PC-9 (cell line): ENCODE measurements at regions not wholly inside any gene's neighbourhood (a gene's known extent, or its start where the extent isn't known, plus 50 kb on each side); places are given as distances from the start of the nearest gene placed in this dataset.

Experiments used
- BruUV-seq: library from RNA; stranded (reverse); fragments of 400-500 nt; replicated peaks from 2 replicates; lab custom pipeline; 2021; lab: Mats Ljungman, UMichigan
- CTCF ChIA-PET: fragments of 300-600 bp; sonication (Branson Sonifier 250); formaldehyde crosslinking; loops from one replicate; lab custom pipeline; 2022; ENCODE audit warnings: antibody characterized with exemption; lab: Charles Lee
- POLR2A ChIA-PET: fragments of 300-600 bp; sonication (Branson Sonifier 250); formaldehyde crosslinking; loops from one replicate; lab custom pipeline; 2022; ENCODE audit warnings: antibody characterized with exemption; ENCODE audit not compliant: unreplicated experiment; lab: Charles Lee
- DNase-seq, 2 experiments: peaks; one replicate each; pipeline versions ENCODE4 v3.0.0 to v3.0.0-alpha.2; 2015 to 2022; ENCODE audit warnings: mixed read lengths in 1 of 2
- H2AFZ ChIP-seq: fragments of 200-600 bp; sonication (generic); 2 replicates; pipeline ENCODE4 v1.8.1; 2017; ENCODE audit warnings: antibody characterized with exemption
- H3F3A ChIP-seq: fragments of 200-600 bp; sonication (generic); 2 replicates; pipeline ENCODE4 v1.8.1; 2017; ENCODE audit warnings: antibody characterized with exemption, mild to moderate bottlenecking, low read depth; ENCODE audit not compliant: insufficient read depth
- H3K27ac ChIP-seq: fragments of 200-600 bp; sonication (generic); 2 replicates; pipeline ENCODE4 v1.6.1; 2016; ENCODE audit warnings: mixed run types
- H3K27me3 ChIP-seq: fragments of 200-600 bp; sonication (generic); 2 replicates; pipeline ENCODE4 v1.6.1; 2016; ENCODE audit warnings: low read depth, mixed run types; ENCODE audit not compliant: insufficient read depth
- H3K36me3 ChIP-seq: fragments of 200-600 bp; sonication (generic); 2 replicates; pipeline ENCODE4 v1.6.1; 2016; ENCODE audit warnings: low read depth, mixed run types
- H3K4me1 ChIP-seq: fragments of 200-600 bp; sonication (generic); replicated peaks from 2 replicates; pipeline ENCODE4 v1.6.1; 2016; ENCODE audit warnings: mixed run types; ENCODE audit not compliant: insufficient read depth
- H3K4me2 ChIP-seq: fragments of 200-600 bp; sonication (generic); 2 replicates; pipeline ENCODE4 v1.6.1; 2017; ENCODE audit warnings: mixed run types
- H3K4me3 ChIP-seq: fragments of 200-600 bp; sonication (generic); 2 replicates; pipeline ENCODE4 v1.6.1; 2016; ENCODE audit warnings: mixed run types
- H3K79me2 ChIP-seq: fragments of 200-600 bp; sonication (generic); 2 replicates; pipeline ENCODE4 v1.6.1; 2017; ENCODE audit warnings: low read depth, mixed run types
- H3K9me2 ChIP-seq: fragments of 200-600 bp; sonication (generic); 2 replicates; pipeline ENCODE4 v1.8.1; 2017; ENCODE audit warnings: mild to moderate bottlenecking; ENCODE audit not compliant: insufficient read depth
- H3K9me3 ChIP-seq: fragments of 200-600 bp; sonication (generic); 2 replicates; pipeline ENCODE4 v1.8.1; 2016; ENCODE audit warnings: low read depth; ENCODE audit not compliant: insufficient read depth
- H4K20me1 ChIP-seq: fragments of 200-600 bp; sonication (generic); 2 replicates; pipeline ENCODE4 v1.8.1; 2017; ENCODE audit not compliant: insufficient read depth
- EZH2 ChIP-seq: fragments of 200-600 bp; sonication (generic); IDR thresholded peaks from 2 replicates; pipeline ENCODE4 v1.8.0; 2017; ENCODE audit warnings: antibody characterized with exemption, low read depth
- intact Hi-C: fragments of 100-400 bp; cut with micrococcal nuclease; formaldehyde crosslinking; loops from one replicate; pipeline ENCODE4 v1.10.0; 2022; ENCODE audit not compliant: unreplicated experiment
- TF ChIP-seq, protein P1 (sequence below): fragments of 200-600 bp; sonication (generic); conservative IDR thresholded peaks from 2 replicates; pipeline ENCODE4 v1.6.1; 2017; ENCODE audit warnings: mixed run types, antibody characterized with exemption, mild to moderate bottlenecking, moderate library complexity

DNA sequence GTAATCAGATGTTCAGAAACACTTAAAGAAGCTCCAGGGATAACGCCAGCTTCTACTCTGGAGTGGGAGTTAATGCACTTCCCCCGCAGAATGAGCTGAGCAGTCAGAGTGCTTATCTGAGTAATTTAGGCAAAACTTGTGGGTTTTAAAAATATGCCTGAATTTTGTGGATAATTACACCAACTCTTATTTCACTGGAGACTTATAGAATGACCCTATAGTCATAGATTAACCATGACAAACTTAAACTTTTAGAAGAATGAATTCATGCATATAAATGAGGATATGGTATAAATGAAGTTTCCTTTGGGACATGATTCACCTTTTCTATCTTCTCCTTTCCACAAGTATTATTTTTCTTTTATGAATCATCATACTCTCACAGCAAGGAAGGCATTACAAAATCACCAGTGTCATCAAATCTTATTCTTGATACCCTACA lies 241.1 kb upstream of the FBXO33 start:
- ChIA-PET POLR2A (no interaction called here), CTCF (no interaction called here)
- Histone ChIP-seq H3K79me2 (no peaks in the 10 kb centered on the region), H2AFZ (no peak overlapping the region), H3F3A (no peaks in the 10 kb centered on the region), H3K36me3 (no peaks in the 10 kb centered on the region), H3K27me3 (no peaks in the 10 kb centered on the region), H3K4me1 (no peaks in the 10 kb centered on the region), H3K9me3 (no peaks in the 10 kb centered on the region), H3K4me2 (no peak overlapping the region), H4K20me1 (no peaks in the 10 kb centered on the region), H3K27ac (no peak overlapping the region), H3K4me3 (no peak overlapping the region), H3K9me2 (0 out of 2 replicates have a peak, but pooled peaks cover 4% of the 10 kb centered on the region)
- DNase-seq: no peak
- BruUV-seq: no TSS peak
- intact Hi-C loops: no loop called here
- TF ChIP-seq, protein P1, sequence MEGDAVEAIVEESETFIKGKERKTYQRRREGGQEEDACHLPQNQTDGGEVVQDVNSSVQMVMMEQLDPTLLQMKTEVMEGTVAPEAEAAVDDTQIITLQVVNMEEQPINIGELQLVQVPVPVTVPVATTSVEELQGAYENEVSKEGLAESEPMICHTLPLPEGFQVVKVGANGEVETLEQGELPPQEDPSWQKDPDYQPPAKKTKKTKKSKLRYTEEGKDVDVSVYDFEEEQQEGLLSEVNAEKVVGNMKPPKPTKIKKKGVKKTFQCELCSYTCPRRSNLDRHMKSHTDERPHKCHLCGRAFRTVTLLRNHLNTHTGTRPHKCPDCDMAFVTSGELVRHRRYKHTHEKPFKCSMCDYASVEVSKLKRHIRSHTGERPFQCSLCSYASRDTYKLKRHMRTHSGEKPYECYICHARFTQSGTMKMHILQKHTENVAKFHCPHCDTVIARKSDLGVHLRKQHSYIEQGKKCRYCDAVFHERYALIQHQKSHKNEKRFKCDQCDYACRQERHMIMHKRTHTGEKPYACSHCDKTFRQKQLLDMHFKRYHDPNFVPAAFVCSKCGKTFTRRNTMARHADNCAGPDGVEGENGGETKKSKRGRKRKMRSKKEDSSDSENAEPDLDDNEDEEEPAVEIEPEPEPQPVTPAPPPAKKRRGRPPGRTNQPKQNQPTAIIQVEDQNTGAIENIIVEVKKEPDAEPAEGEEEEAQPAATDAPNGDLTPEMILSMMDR: no peak
- TF ChIP-seq EZH2: no peak

DNA sequence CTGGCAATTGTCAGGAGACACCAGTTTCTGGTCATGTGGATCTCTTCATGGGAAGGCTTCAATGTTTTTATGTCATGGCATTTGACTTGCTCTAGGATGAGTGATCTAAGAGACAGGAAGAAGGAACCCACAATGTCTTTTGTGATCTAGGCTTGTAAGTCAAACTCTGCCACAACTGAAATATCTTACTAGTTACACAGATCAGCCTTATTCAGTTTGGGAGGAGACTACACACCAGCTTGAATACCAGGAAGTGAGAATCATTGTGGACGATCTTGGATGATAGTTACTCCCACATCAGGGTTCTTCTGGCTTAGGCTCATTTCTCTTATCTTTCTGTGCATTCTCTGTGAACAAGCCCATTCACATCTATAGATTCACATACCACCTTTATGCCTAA lies 236.2 kb upstream of the FBXO33 start:
- TF ChIP-seq EZH2: no peak
- TF ChIP-seq, protein P1: no peak
- no peaks in the 10 kb centered on the region for H3K36me3 ChIP-seq
- H3K4me1 ChIP-seq: no peaks in the 10 kb centered on the region
- ChIA-PET CTCF (no interaction called here), POLR2A (no interaction called here)
- H3K4me2 ChIP-seq: no peak overlapping the region
- no peak overlapping the region for H3K27ac ChIP-seq
- H3K27me3 ChIP-seq: no peaks in the 10 kb centered on the region
- DNase-seq: no peak
- no peaks in the 10 kb centered on the region for H3F3A ChIP-seq
- no peaks in the 10 kb centered on the region for H3K79me2 ChIP-seq
- intact Hi-C loops: no loop called here
- no peaks in the 10 kb centered on the region for H3K9me3 ChIP-seq
- H2AFZ ChIP-seq: no peak overlapping the region
- BruUV-seq: no TSS peak
- H4K20me1 ChIP-seq: no peaks in the 10 kb centered on the region
- H3K9me2 ChIP-seq: no peaks in the 10 kb centered on the region
- no peak overlapping the region for H3K4me3 ChIP-seq

DNA sequence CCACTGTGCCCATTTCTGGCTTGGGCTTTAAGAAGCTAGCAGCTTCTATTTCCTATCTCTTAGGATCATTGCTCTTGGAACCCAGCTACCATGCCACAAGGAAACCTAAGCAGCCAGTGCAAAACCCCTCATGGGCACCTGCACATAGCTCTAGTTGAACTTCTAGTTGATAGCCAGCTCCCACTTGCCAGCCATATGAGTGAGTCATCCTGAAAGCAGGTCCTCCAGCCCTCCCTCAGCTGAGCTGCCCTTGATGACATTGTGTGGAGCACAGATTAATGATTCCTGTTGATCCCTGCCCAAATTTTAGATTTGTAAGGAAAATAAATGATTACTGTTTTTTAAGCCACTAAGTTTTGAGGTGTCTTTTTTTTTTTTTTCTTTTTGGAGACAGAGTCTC lies 234.2 kb upstream of the FBXO33 start:
- ChIA-PET POLR2A (no interaction called here), CTCF (no interaction called here)
- Histone ChIP-seq H3K27me3 (no peaks in the 10 kb centered on the region), H3K27ac (no peak overlapping the region), H3K79me2 (no peaks in the 10 kb centered on the region), H3F3A (no peaks in the 10 kb centered on the region), H3K36me3 (no peaks in the 10 kb centered on the region), H3K4me1 (no peaks in the 10 kb centered on the region), H3K9me2 (no peaks in the 10 kb centered on the region), H4K20me1 (no peaks in the 10 kb centered on the region), H3K4me3 (no peak overlapping the region), H2AFZ (no peak overlapping the region), H3K4me2 (no peak overlapping the region), H3K9me3 (no peaks in the 10 kb centered on the region)
- intact Hi-C loops: no loop called here
- BruUV-seq: no TSS peak
- TF ChIP-seq, protein P1: no peak
- TF ChIP-seq EZH2: no peak
- no peak for DNase-seq
